ENCODE measurements at regions not wholly inside any gene's neighbourhood (a gene's known extent, or its start where the extent isn't known, plus 50 kb on each side); places are given as distances from the start of the nearest gene placed in this dataset.

- H3K36me3 ChIP-seq = no peaks in the 10 kb centered on the region
- H3K9me3 ChIP-seq = no peaks in the 10 kb centered on the region
- H3K4me3 ChIP-seq = no peak overlapping the region
- no peak overlapping the region for H3K27ac ChIP-seq
- H3K27me3 ChIP-seq = no peaks in the 10 kb centered on the region
- no peaks in the 10 kb centered on the region for H4K20me1 ChIP-seq
- no peak for TF ChIP-seq Cebpa-rat (IDR thresholded peaks at IDR 0.05)
- no peak overlapping the region for H3K4me2 ChIP-seq
- no peak overlapping the region for H3K9ac ChIP-seq
- no peaks in the 10 kb centered on the region for H3K4me1 ChIP-seq
Observed at GRCh38 chr9:82353631-82354278, 365.2 kb downstream of the SPATA31D1 start.

GRCh38 chr9:82354279-82354659 lies 365.7 kb downstream of the SPATA31D1 start:
- Histone ChIP-seq H3K4me2 (no peak overlapping the region), H3K27ac (no peak overlapping the region), H3K4me3 (no peak overlapping the region), H3K4me1 (no peaks in the 10 kb centered on the region), H3K9ac (no peak overlapping the region), H4K20me1 (no peaks in the 10 kb centered on the region), H3K9me3 (no peaks in the 10 kb centered on the region), H3K36me3 (no peaks in the 10 kb centered on the region), H3K27me3 (no peaks in the 10 kb centered on the region)
- no peak for TF ChIP-seq Cebpa-rat (IDR thresholded peaks at IDR 0.05)

- Histone ChIP-seq H3K36me3 (no peaks in the 10 kb centered on the region), H3K4me1 (no peaks in the 10 kb centered on the region), H3K4me3 (no peak overlapping the region), H3K27ac (no peak overlapping the region), H3K4me2 (no peak overlapping the region), H3K9me3 (no peaks in the 10 kb centered on the region), H3K27me3 (no peaks in the 10 kb centered on the region), H4K20me1 (no peaks in the 10 kb centered on the region), H3K9ac (no peak overlapping the region)
- no peak for TF ChIP-seq Cebpa-rat (IDR thresholded peaks at IDR 0.05)
Observed at GRCh38 chr9:82356131-82356530, 367.6 kb downstream of the SPATA31D1 start.

GRCh38 chr9:82356871-82357270 lies 368.3 kb downstream of the SPATA31D1 start:
- H3K4me2 ChIP-seq = no peak overlapping the region
- TF ChIP-seq Cebpa-rat (IDR thresholded peaks at IDR 0.05) = no peak
- H3K4me3 ChIP-seq = no peak overlapping the region
- H3K36me3 ChIP-seq = no peaks in the 10 kb centered on the region
- no peaks in the 10 kb centered on the region for H4K20me1 ChIP-seq
- no peaks in the 10 kb centered on the region for H3K4me1 ChIP-seq
- H3K27ac ChIP-seq = no peak overlapping the region
- no peak overlapping the region for H3K9ac ChIP-seq
- H3K27me3 ChIP-seq = no peaks in the 10 kb centered on the region
- H3K9me3 ChIP-seq = no peaks in the 10 kb centered on the region

- Histone ChIP-seq H3K27ac (no peak overlapping the region), H3K4me2 (no peak overlapping the region), H3K27me3 (no peaks in the 10 kb centered on the region), H3K9ac (no peak overlapping the region), H3K9me3 (no peaks in the 10 kb centered on the region), H3K36me3 (no peaks in the 10 kb centered on the region), H3K4me3 (no peak overlapping the region), H3K4me1 (no peaks in the 10 kb centered on the region), H4K20me1 (no peaks in the 10 kb centered on the region)
- no peak for TF ChIP-seq Cebpa-rat (IDR thresholded peaks at IDR 0.05)
Observed at GRCh38 chr9:82363198-82363597, 374.6 kb downstream of the SPATA31D1 start.

GRCh38 chr9:82363682-82364081 lies 375.1 kb downstream of the SPATA31D1 start:
- TF ChIP-seq Cebpa-rat (IDR thresholded peaks at IDR 0.05) = no peak
- Histone ChIP-seq H3K4me1 (no peaks in the 10 kb centered on the region), H3K36me3 (no peaks in the 10 kb centered on the region), H3K9ac (no peak overlapping the region), H3K27ac (no peak overlapping the region), H3K27me3 (no peaks in the 10 kb centered on the region), H3K4me3 (no peak overlapping the region), H3K4me2 (no peak overlapping the region), H3K9me3 (no peaks in the 10 kb centered on the region), H4K20me1 (no peaks in the 10 kb centered on the region)

- Histone ChIP-seq H3K36me3 (no peaks in the 10 kb centered on the region), H3K9ac (no peak overlapping the region), H3K9me3 (no peaks in the 10 kb centered on the region), H3K4me2 (no peak overlapping the region), H3K4me3 (no peak overlapping the region), H4K20me1 (no peaks in the 10 kb centered on the region), H3K27me3 (no peaks in the 10 kb centered on the region), H3K27ac (no peak overlapping the region), H3K4me1 (no peaks in the 10 kb centered on the region)
- no peak for TF ChIP-seq Cebpa-rat (IDR thresholded peaks at IDR 0.05)
Observed at GRCh38 chr9:82367016-82367415, 378.4 kb downstream of the SPATA31D1 start.

- Histone ChIP-seq H3K4me2 (no peak overlapping the region), H3K36me3 (no peaks in the 10 kb centered on the region), H3K27ac (no peak overlapping the region), H3K4me3 (no peak overlapping the region), H4K20me1 (no peaks in the 10 kb centered on the region), H3K27me3 (no peaks in the 10 kb centered on the region), H3K9ac (no peak overlapping the region), H3K9me3 (no peaks in the 10 kb centered on the region), H3K4me1 (no peaks in the 10 kb centered on the region)
- no peak for TF ChIP-seq Cebpa-rat (IDR thresholded peaks at IDR 0.05)
Observed at GRCh38 chr9:82367929-82368328, 379.4 kb downstream of the SPATA31D1 start.

GRCh38 chr9:82369251-82369945 lies 380.8 kb downstream of the SPATA31D1 start:
- no peaks in the 10 kb centered on the region for H3K36me3 ChIP-seq
- no peaks in the 10 kb centered on the region for H3K9me3 ChIP-seq
- H3K4me3 ChIP-seq = no peak overlapping the region
- no peak overlapping the region for H3K9ac ChIP-seq
- H3K27ac ChIP-seq = no peak overlapping the region
- no peak for TF ChIP-seq Cebpa-rat (IDR thresholded peaks at IDR 0.05)
- no peaks in the 10 kb centered on the region for H3K27me3 ChIP-seq
- no peaks in the 10 kb centered on the region for H4K20me1 ChIP-seq
- no peaks in the 10 kb centered on the region for H3K4me1 ChIP-seq
- H3K4me2 ChIP-seq = no peak overlapping the region

- Histone ChIP-seq H3K27me3 (no peaks in the 10 kb centered on the region), H3K9ac (no peak overlapping the region), H3K4me1 (no peaks in the 10 kb centered on the region), H3K4me2 (no peak overlapping the region), H3K27ac (no peak overlapping the region), H4K20me1 (no peaks in the 10 kb centered on the region), H3K9me3 (no peaks in the 10 kb centered on the region), H3K36me3 (no peaks in the 10 kb centered on the region), H3K4me3 (no peak overlapping the region)
- no peak for TF ChIP-seq Cebpa-rat (IDR thresholded peaks at IDR 0.05)
Observed at GRCh38 chr9:82375041-82375440, 386.5 kb downstream of the SPATA31D1 start.

All from BLaER1 (cell line).